ENCODE measurements at regions not wholly inside any gene's neighbourhood (a gene's known extent, or its start where the extent isn't known, plus 50 kb on each side); places are given as distances from the start of the nearest gene placed in this dataset.

DNA sequence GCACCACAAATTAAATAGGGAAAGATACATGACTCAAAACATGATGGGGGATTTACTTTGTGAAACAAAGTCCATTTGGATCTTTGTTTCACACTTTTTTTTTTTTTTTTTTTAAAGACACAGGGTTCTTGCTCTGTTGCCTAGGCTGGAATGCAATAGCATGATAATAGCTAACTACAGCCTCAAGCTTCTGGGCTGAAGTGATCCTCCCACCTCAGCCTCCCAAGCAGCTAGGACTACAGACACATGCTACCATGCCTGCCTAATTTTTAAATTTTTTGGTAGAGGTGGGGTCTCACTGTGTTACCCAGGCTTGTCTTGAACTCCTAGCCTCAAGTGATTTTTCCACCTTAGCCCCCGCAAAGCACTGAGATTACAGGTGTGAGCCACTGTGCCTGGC is 172.6 kb upstream of the KLF14 start:
- CTCF ChIA-PET: interaction anchor here (13.7 kb wide), 1 partner anchor 10 kb away, joined by 160 read pairs; no protein-coding TSS in a partner anchor
- FAIRE-seq: no peak
- TF ChIP-seq POLR2AphosphoS5 (IDR thresholded peaks at IDR 0.05; ENCODE audit: insufficient read depth, low read depth, low read length): no peak
- TF ChIP-seq EZH2 (IDR thresholded peaks at IDR 0.05; ENCODE audit: borderline replicate concordance, low read depth, low read length, severe bottlenecking): no peak

DNA sequence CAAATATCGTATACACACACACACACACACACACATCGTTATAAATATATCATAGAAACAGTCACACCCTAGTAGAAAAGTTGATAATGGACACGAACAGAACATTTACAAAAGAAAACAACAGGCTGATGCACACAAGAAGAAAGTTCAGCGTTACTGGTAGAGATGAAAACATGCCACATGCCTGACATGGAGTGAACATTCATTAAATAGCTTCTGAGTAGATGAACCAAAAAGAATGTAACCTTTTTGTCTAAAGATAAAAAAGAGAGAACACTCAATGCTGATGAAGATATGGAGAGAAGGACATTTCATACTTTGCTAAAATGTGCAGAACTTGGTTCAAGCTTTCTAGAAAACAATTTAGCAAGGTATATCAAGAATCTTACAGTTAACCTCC is 173.4 kb upstream of the KLF14 start:
- Histone ChIP-seq H3K79me2 (ENCODE audit: control insufficient read depth, insufficient read depth, low read length) (peaks cover 89% of the 10 kb centered on the region), H4K20me1 (replicated peaks; ENCODE audit: control insufficient read depth, extremely low read depth, insufficient read depth, low read length) (no peaks in the 10 kb centered on the region), H3K27ac (ENCODE audit: insufficient read depth, low read depth, low read length) (no peak overlapping the region), H3K9me1 (replicated peaks; ENCODE audit: control insufficient read depth, extremely low read depth, insufficient read depth, low read length) (no peaks in the 10 kb centered on the region), H2AFZ (ENCODE audit: low read depth, low read length) (no peak overlapping the region), H3K9ac (replicated peaks; ENCODE audit: extremely low read depth, insufficient read depth, low read length) (peak overlapping the region; percentile 22), H3K36me3 (ENCODE audit: control insufficient read depth in 2 of 2, extremely low read depth in 1 of 2, insufficient read depth in 2 of 2, low read length in 2 of 2) (peaks cover 4 to 7% of the 10 kb centered on the region in 2 experiments), H3K4me3 (replicated peaks in 1 of 3; ENCODE audit: insufficient read depth in 1 of 3, low read depth in 1 of 3, low read length in 3 of 3) (peak overlapping the region in 1 of 3 experiments; percentile 2), H3K4me1 (ENCODE audit: control insufficient read depth, extremely low read depth, insufficient read depth, low read length) (peaks cover 62% of the 10 kb centered on the region), H3K9me3 (replicated peaks; ENCODE audit: control insufficient read depth, insufficient read depth, low read length) (no peaks in the 10 kb centered on the region), H3K27me3 (ENCODE audit: control insufficient read depth in 2 of 2, insufficient read depth in 2 of 2, low read length in 2 of 2) (no peaks in the 10 kb centered on the region), H3K4me2 (ENCODE audit: insufficient read depth, low read length) (peak overlapping the region; percentile 32)
- CTCF ChIA-PET: interaction anchor here (13.7 kb wide), 1 partner anchor 11 kb away, joined by 160 read pairs; no protein-coding TSS in a partner anchor
- no TSS peak for BruUV-seq (replicated peaks)
- DNase-seq (ENCODE audit: low read depth, low spot score) (no peak), FAIRE-seq (no peak)
- dilution Hi-C loops (cut with MboI; ENCODE audit: extremely low pct_ligation_motif_present, low sequenced_read_pairs) (no loop called here), intact Hi-C loops (cut with micrococcal nuclease) (no loop called here)
- POLR2A ChIA-PET: no interaction called here
- TF ChIP-seq EZH2 (IDR thresholded peaks at IDR 0.05; ENCODE audit: borderline replicate concordance, low read depth, low read length, severe bottlenecking) (no peak), POLR2AphosphoS5 (IDR thresholded peaks at IDR 0.05; ENCODE audit: insufficient read depth, low read depth, low read length) (no peak), MYC (IDR thresholded peaks at IDR 0.05; ENCODE audit: low read depth, low read length) (no peak), FOS (IDR thresholded peaks at IDR 0.05; ENCODE audit: borderline replicate concordance, insufficient read depth, low read length) (no peak), POLR2A (IDR thresholded peaks at IDR 0.05; ENCODE audit: low read depth, low read length) (no peak), GATA2 (IDR thresholded peaks at IDR 0.05; ENCODE audit: insufficient read depth, insufficient read length, low read depth, low read length) (no peak), JUN (IDR thresholded peaks at IDR 0.05; ENCODE audit: borderline replicate concordance, insufficient read depth, insufficient read length, low read depth) (no peak)
- TF ChIP-seq, protein P1, sequence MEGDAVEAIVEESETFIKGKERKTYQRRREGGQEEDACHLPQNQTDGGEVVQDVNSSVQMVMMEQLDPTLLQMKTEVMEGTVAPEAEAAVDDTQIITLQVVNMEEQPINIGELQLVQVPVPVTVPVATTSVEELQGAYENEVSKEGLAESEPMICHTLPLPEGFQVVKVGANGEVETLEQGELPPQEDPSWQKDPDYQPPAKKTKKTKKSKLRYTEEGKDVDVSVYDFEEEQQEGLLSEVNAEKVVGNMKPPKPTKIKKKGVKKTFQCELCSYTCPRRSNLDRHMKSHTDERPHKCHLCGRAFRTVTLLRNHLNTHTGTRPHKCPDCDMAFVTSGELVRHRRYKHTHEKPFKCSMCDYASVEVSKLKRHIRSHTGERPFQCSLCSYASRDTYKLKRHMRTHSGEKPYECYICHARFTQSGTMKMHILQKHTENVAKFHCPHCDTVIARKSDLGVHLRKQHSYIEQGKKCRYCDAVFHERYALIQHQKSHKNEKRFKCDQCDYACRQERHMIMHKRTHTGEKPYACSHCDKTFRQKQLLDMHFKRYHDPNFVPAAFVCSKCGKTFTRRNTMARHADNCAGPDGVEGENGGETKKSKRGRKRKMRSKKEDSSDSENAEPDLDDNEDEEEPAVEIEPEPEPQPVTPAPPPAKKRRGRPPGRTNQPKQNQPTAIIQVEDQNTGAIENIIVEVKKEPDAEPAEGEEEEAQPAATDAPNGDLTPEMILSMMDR (IDR thresholded peaks at IDR 0.05; ENCODE audit: extremely low read depth in 1 of 2, insufficient read depth in 1 of 2, low read depth in 1 of 2, low read length in 2 of 2): no peak
- TF ChIP-seq, protein P2, sequence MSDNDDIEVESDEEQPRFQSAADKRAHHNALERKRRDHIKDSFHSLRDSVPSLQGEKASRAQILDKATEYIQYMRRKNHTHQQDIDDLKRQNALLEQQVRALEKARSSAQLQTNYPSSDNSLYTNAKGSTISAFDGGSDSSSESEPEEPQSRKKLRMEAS (IDR thresholded peaks at IDR 0.05; ENCODE audit: insufficient read depth, insufficient read length): no peak

More for the DNA sequence above, 172.6 kb upstream of the KLF14 start:
- Histone ChIP-seq H3K27me3 (ENCODE audit: control insufficient read depth in 2 of 2, insufficient read depth in 2 of 2, low read length in 2 of 2) (no peaks in the 10 kb centered on the region), H2AFZ (ENCODE audit: low read depth, low read length) (no peak overlapping the region), H3K4me2 (ENCODE audit: insufficient read depth, low read length) (peak overlapping the region; percentile 8), H3K36me3 (ENCODE audit: control insufficient read depth in 2 of 2, extremely low read depth in 1 of 2, insufficient read depth in 2 of 2, low read length in 2 of 2) (peaks cover 4 to 7% of the 10 kb centered on the region in 2 experiments), H3K9me3 (replicated peaks; ENCODE audit: control insufficient read depth, insufficient read depth, low read length) (no peaks in the 10 kb centered on the region), H3K27ac (ENCODE audit: insufficient read depth, low read depth, low read length) (peak overlapping the region; percentile 96), H3K79me2 (ENCODE audit: control insufficient read depth, insufficient read depth, low read length) (peaks cover 89% of the 10 kb centered on the region), H3K4me1 (ENCODE audit: control insufficient read depth, extremely low read depth, insufficient read depth, low read length) (peaks cover 70% of the 10 kb centered on the region), H3K9me1 (replicated peaks; ENCODE audit: control insufficient read depth, extremely low read depth, insufficient read depth, low read length) (no peaks in the 10 kb centered on the region), H3K9ac (replicated peaks; ENCODE audit: extremely low read depth, insufficient read depth, low read length) (no peak overlapping the region), H4K20me1 (replicated peaks; ENCODE audit: control insufficient read depth, extremely low read depth, insufficient read depth, low read length) (no peaks in the 10 kb centered on the region), H3K4me3 (replicated peaks in 1 of 3; ENCODE audit: insufficient read depth in 1 of 3, low read depth in 1 of 3, low read length in 3 of 3) (no peak overlapping the region)
- BruUV-seq (replicated peaks): no TSS peak
- intact Hi-C loops (cut with micrococcal nuclease): no loop called here
- POLR2A ChIA-PET: interaction anchor here (0.7 kb wide), 2 partner anchors 144 to 639 kb away, joined by 3 to 7 read pairs; no protein-coding TSS in a partner anchor
- dilution Hi-C loops (cut with MboI; ENCODE audit: extremely low pct_ligation_motif_present, low sequenced_read_pairs): no loop called here
- no peak for DNase-seq (ENCODE audit: low read depth, low spot score)
